Mucosa of rectum (tissue), 2 donors: ENCODE measurements at regions not wholly inside any gene's neighbourhood (a gene's known extent, or its start where the extent isn't known, plus 50 kb on each side); places are given as distances from the start of the nearest gene placed in this dataset.

ENCODE experiments used
- H3K27ac ChIP-seq, 2 donors: one replicate each; pipeline ENCODE4 v1.7.0; 2013; ENCODE audit warnings: inconsistent platforms in 2 of 2, low read depth in 2 of 2, low read length in 2 of 2
- H3K27me3 ChIP-seq, 2 donors: one replicate each; pipeline ENCODE4 v1.7.0; 2013; ENCODE audit warnings: low read length in 2 of 2; ENCODE audit not compliant: control insufficient read depth in 2 of 2, insufficient read depth in 2 of 2
- H3K36me3 ChIP-seq, 2 donors: one replicate each; pipeline ENCODE4 v1.7.0; 2013; ENCODE audit warnings: low read length in 2 of 2; ENCODE audit not compliant: control insufficient read depth in 2 of 2, insufficient read depth in 2 of 2
- H3K4me1 ChIP-seq, 2 donors: one replicate each; pipeline ENCODE4 v1.7.0; 2013; ENCODE audit warnings: low read length in 2 of 2, mild to moderate bottlenecking in 1 of 2; ENCODE audit not compliant: control insufficient read depth in 2 of 2, insufficient read depth in 2 of 2
- H3K4me3 ChIP-seq, 2 donors: one replicate each; pipeline ENCODE4 v1.7.0; 2013; ENCODE audit warnings: low read length in 2 of 2
- H3K9ac ChIP-seq, 2 donors: one replicate each; pipeline ENCODE4 v1.7.0; 2013; ENCODE audit warnings: low read length in 2 of 2, low read depth in 1 of 2, mild to moderate bottlenecking in 1 of 2
- H3K9me3 ChIP-seq, 2 donors: one replicate each; pipeline ENCODE4 v1.7.0; 2013; ENCODE audit warnings: low read length in 2 of 2; ENCODE audit not compliant: control insufficient read depth in 2 of 2
- donor health status: healthy.
- donor health status: Normal muscosa, but diverticular disease.

DNA sequence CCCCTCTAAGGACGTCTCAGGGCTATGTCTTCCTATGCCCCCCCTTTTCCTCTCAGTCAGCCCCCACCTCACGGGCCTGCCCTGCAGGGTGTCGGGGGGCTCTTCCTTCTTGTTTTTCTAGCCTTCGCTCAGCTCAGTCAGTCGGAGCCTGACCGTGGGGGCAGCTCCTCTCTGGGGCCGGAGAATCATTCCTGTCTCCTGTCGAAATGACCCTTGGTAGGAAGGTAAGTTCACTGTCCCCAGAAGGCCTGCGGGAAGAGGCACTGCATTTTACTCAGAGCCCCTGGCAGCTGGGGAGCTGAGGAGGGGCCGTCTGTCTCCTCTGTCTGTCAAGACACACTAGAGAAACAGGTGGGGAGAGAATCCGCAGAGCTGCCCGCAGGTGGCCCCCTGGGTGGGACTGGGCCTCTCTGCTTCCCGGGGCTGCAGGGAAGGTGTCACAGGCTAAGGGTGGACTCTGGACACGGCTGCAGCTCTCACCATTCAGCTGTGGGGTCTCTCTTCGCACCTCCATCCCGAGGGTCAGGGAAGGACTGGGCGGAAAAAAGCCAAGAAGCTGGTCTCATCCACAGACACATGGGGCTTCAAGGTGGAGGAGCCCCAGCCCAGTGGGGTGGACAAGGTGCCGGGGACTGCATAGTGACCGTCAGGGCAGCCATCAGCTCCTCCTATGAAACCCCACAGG is 112.8 kb upstream of the TNRC6C start:
- Histone ChIP-seq H3K36me3 (no peaks in the 10 kb centered on the region), H3K27me3 (no peaks in the 10 kb centered on the region), H3K9me3 (no peaks in the 10 kb centered on the region), H3K4me3 (no peak overlapping the region), H3K27ac (no peak overlapping the region), H3K4me1 (peaks cover 6 to 14% of the 10 kb centered on the region in 2 donors), H3K9ac (no peak overlapping the region)

DNA sequence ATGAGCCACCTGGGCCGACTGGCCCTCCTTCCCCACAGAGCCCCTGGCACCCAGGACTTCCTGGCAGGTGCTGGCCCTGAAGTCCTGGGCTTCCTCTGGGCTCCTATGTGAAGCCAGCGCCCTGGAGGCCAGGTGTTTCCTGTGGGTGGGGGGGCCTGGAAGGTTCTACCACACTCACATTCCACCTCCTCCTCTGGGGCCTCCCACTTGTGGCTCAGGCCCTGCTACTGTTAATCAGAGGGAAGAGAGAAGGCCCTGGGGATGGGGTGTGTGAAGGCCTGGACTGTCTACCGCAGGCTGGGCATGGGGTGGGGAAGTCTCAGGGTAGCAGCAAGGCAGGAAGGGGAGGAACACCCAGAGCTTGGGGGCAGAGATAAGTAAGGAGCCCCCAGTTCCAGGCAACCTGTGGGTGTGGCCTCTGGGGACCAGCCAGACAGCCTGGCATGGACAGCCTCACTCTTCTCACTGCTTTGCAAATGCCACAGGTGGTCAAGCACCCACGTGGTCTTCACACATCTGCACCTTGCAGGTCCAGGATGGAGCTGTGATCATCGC is 111.9 kb upstream of the TNRC6C start:
- Histone ChIP-seq H3K9ac (no peak overlapping the region), H3K9me3 (no peaks in the 10 kb centered on the region), H3K4me3 (no peak overlapping the region), H3K27me3 (no peaks in the 10 kb centered on the region), H3K27ac (peak overlapping the region; percentile 4 to 38), H3K4me1 (peaks cover 6 to 13% of the 10 kb centered on the region in 2 donors), H3K36me3 (no peaks in the 10 kb centered on the region)

- Histone ChIP-seq H3K36me3 (no peaks in the 10 kb centered on the region), H3K9me3 (no peaks in the 10 kb centered on the region), H3K27me3 (no peaks in the 10 kb centered on the region), H3K4me1 (peaks cover 2 to 5% of the 10 kb centered on the region in 2 donors), H3K4me3 (no peak overlapping the region), H3K27ac (no peak overlapping the region), H3K9ac (no peak overlapping the region)
Measured at GRCh38 chr17:77847221-77848085, 111.0 kb upstream of the TNRC6C start.

DNA sequence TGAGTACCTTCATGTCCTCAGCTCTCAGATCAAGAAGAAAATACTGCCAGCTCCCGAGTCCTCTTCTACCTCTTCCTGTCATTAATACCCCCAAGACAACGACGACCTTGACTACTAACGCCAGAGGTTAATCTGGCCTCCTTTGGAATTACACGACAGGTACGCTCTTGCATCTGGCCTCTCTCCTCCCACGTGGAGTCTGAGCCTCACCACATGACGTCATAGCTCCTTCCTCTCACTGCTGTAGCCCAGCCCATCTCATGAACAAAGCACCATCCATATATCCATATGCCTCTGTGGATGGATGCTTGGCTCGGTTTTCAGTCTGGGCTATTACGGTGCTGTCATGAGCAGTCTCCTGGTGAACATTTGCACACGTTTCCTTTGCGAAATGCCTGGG is 110.2 kb upstream of the TNRC6C start:
- Histone ChIP-seq H3K9me3 (no peaks in the 10 kb centered on the region), H3K4me1 (peaks cover 0 to 2% of the 10 kb centered on the region in 2 donors), H3K4me3 (no peak overlapping the region), H3K27ac (no peak overlapping the region), H3K36me3 (no peaks in the 10 kb centered on the region), H3K27me3 (no peaks in the 10 kb centered on the region), H3K9ac (no peak overlapping the region)

DNA sequence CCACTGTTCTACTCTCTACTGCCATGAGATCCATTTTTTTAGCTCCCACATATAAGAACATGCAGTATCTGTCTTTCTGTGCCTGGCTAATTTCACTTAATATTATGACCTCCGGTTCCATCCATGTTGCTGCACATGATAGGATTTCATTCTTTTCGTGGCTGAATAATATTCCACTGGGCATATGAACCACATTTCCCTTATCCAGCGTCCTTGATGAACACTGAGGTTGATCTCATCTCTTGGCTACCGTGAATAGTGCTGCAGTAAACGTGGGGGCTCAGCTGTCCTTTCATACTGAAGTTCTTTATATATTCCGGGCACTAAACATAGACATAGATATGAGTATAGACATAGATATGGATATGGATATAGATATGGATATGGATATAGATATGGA is 109.3 kb upstream of the TNRC6C start:
- Histone ChIP-seq H3K27ac (no peak overlapping the region), H3K9me3 (no peaks in the 10 kb centered on the region), H3K36me3 (no peaks in the 10 kb centered on the region), H3K27me3 (no peaks in the 10 kb centered on the region), H3K9ac (no peak overlapping the region), H3K4me1 (no peaks in the 10 kb centered on the region), H3K4me3 (no peak overlapping the region)

- Histone ChIP-seq H3K4me1 (no peaks in the 10 kb centered on the region), H3K9ac (no peak overlapping the region), H3K27ac (no peak overlapping the region), H3K27me3 (peaks cover 0 to 3% of the 10 kb centered on the region in 2 donors), H3K36me3 (no peaks in the 10 kb centered on the region), H3K4me3 (no peak overlapping the region), H3K9me3 (no peaks in the 10 kb centered on the region)
Measured at GRCh38 chr17:77851921-77852320, 106.6 kb upstream of the TNRC6C start.

GRCh38 chr17:77852731-77853130 is 105.8 kb upstream of the TNRC6C start:
- Histone ChIP-seq H3K27ac (no peak overlapping the region), H3K9ac (no peak overlapping the region), H3K9me3 (no peaks in the 10 kb centered on the region), H3K4me1 (no peaks in the 10 kb centered on the region), H3K27me3 (peaks cover 0 to 3% of the 10 kb centered on the region in 2 donors), H3K4me3 (no peak overlapping the region), H3K36me3 (no peaks in the 10 kb centered on the region)

GRCh38 chr17:77853191-77853977 is 105.1 kb upstream of the TNRC6C start:
- Histone ChIP-seq H3K4me3 (no peak overlapping the region), H3K36me3 (no peaks in the 10 kb centered on the region), H3K9me3 (no peaks in the 10 kb centered on the region), H3K27me3 (peaks cover 0 to 3% of the 10 kb centered on the region in 2 donors), H3K4me1 (no peaks in the 10 kb centered on the region), H3K9ac (no peak overlapping the region), H3K27ac (no peak overlapping the region)

DNA sequence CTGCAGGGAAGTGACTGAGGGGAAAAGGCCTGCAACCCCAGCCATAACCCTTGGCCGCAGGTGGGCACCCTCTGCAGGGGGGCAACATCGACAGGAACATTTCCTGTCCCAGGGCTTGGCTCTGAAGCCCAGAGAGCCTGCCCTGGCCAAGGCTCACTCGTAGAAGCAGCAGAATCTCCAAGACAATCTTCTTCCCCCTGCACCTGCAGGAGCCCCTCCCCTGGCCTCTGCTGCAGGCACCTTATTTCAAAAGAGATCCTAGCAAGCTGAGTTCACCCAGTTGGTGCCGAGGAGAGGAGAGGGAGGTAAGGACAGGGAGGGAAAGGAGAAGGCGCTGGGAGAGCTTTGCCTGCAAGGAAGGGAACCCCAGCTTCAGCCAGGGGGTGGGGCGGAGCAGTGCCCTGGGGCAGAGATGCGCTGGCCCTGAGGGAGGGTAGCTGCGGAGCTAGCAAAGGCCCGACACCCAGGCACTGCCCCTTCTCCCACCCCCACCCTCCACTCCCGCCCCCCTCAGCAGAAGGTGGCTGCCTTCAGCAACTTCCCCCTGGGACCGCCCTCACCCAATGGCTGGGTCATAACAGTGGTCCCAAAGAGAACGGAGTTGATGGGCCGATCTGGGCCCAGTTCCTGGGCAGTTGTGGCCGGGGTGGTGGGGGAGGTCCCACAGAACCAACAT is 104.3 kb upstream of the TNRC6C start:
- H3K4me1 ChIP-seq, result no peaks in the 10 kb centered on the region
- H3K27me3 ChIP-seq, result peaks cover 0 to 3% of the 10 kb centered on the region in 2 donors
- H3K9me3 ChIP-seq, result no peaks in the 10 kb centered on the region
- H3K27ac ChIP-seq, result no peak overlapping the region
- no peak overlapping the region for H3K9ac ChIP-seq
- H3K4me3 ChIP-seq, result no peak overlapping the region
- H3K36me3 ChIP-seq, result no peaks in the 10 kb centered on the region
